ENCODE measurements at regions not wholly inside any gene's neighbourhood (a gene's known extent, or its start where the extent isn't known, plus 50 kb on each side); places are given as distances from the start of the nearest gene placed in this dataset.

DNA sequence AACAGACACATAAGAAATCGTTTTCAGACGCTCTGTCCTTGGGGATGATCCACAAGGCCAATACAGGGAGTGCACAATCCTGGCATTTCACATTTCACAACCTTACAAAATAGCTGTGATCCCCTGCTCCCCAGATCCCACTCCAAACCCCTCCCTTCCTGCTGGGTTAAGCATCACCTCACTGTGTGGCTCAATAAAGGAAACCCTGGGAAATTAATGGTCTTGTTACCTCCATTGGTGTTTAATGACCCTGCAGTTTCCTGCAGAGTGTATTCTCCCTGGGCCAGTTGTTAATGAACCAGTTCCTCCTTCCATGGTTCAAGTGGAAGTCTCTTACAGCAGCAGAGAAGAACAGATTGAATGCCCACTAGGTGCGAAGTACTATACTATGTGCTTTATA is 334.7 kb downstream of the OMA1 start:
- no peaks in the 10 kb centered on the region for H3K27me3 ChIP-seq
- DNase-seq (no peak), ATAC-seq (no peak)
- peaks cover 0 to 6% of the 10 kb centered on the region in 2 donors for H3K4me1 ChIP-seq
- H3K36me3 ChIP-seq = no peaks in the 10 kb centered on the region
- no peak overlapping the region for H3K27ac ChIP-seq
- no peak overlapping the region for H3K4me3 ChIP-seq
- no peaks in the 10 kb centered on the region for H3K9me3 ChIP-seq
- in situ Hi-C loops (cut with MboI; ENCODE audit: low sequenced_read_pairs in 4 of 4) = no loop called here
- intact Hi-C loops (cut with DNase I; ENCODE audit: low total_unique reads) = no loop called here
- no peak for TF ChIP-seq POLR2A (IDR thresholded peaks at IDR 0.05)
- no peak for TF ChIP-seq CTCF (IDR thresholded peaks at IDR 0.05 in 4 of 5, conservative IDR thresholded peaks at IDR 0.05 in 1 of 5)

DNA sequence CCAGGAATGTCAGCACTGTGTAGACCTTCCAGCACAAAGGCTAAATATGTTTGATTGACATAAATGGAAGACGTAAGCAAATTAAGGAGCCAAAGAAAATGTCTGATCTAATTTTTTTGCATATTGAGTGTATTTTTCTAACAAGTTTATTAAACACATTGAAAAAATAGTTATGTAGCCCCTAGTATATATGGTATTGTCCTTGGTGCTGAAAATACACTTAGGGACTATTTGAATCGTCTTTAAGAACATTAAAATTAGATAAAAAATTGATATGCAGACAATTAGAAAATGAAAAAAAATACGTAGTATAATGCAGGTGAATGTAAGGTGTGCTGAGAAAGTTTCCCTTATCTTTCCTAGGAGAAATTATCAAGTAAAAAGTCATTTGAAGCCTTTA is 337.0 kb downstream of the OMA1 start:
- Histone ChIP-seq H3K27me3 (no peaks in the 10 kb centered on the region), H3K27ac (no peak overlapping the region), H3K36me3 (no peaks in the 10 kb centered on the region), H3K4me3 (no peak overlapping the region), H3K4me1 (peaks cover 0 to 6% of the 10 kb centered on the region in 2 donors), H3K9me3 (no peaks in the 10 kb centered on the region)
- in situ Hi-C loops (cut with MboI; ENCODE audit: low sequenced_read_pairs in 4 of 4) (no loop called here), intact Hi-C loops (cut with DNase I; ENCODE audit: low total_unique reads) (no loop called here)
- no peak for ATAC-seq
- no peak for DNase-seq
- TF ChIP-seq POLR2A (IDR thresholded peaks at IDR 0.05) = no peak
- no peak for TF ChIP-seq CTCF (IDR thresholded peaks at IDR 0.05 in 4 of 5, conservative IDR thresholded peaks at IDR 0.05 in 1 of 5)

DNA sequence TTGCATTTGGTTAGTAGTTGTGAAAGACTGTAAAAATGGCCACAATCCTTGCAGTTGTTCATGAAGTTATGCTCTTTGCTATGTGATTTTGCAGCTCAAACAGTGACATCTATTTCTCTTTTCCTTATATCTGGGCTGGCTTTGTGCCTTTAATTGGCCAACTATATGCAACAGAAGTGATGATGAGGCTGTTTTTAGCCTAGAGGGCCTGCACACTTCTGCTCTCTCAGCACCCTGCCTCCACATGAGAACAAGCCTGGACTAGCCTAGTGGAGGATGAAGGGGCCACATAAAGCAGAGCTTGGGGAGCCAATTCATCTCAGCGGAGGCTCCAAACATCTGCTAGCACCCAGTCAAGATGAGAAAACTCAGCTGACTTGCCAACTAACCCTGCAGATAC is 339.8 kb downstream of the OMA1 start:
- Histone ChIP-seq H3K27ac (no peak overlapping the region), H3K4me3 (no peak overlapping the region), H3K9me3 (no peaks in the 10 kb centered on the region), H3K36me3 (no peaks in the 10 kb centered on the region), H3K4me1 (no peaks in the 10 kb centered on the region), H3K27me3 (no peaks in the 10 kb centered on the region)
- intact Hi-C loops (cut with DNase I; ENCODE audit: low total_unique reads) = no loop called here
- in situ Hi-C loops (cut with MboI; ENCODE audit: low sequenced_read_pairs in 4 of 4) = no loop called here
- TF ChIP-seq CTCF (IDR thresholded peaks at IDR 0.05 in 4 of 5, conservative IDR thresholded peaks at IDR 0.05 in 1 of 5) (no peak), POLR2A (IDR thresholded peaks at IDR 0.05) (no peak)
- no peak for ATAC-seq
- no peak for DNase-seq

- Histone ChIP-seq H3K9me3 (no peaks in the 10 kb centered on the region), H3K36me3 (no peaks in the 10 kb centered on the region), H3K27ac (no peak overlapping the region), H3K27me3 (no peaks in the 10 kb centered on the region), H3K4me3 (no peak overlapping the region), H3K4me1 (no peaks in the 10 kb centered on the region)
- no peak for ATAC-seq
- intact Hi-C loops (cut with DNase I; ENCODE audit: low total_unique reads) (no loop called here), in situ Hi-C loops (cut with MboI; ENCODE audit: low sequenced_read_pairs in 4 of 4) (no loop called here)
- TF ChIP-seq CTCF (IDR thresholded peaks at IDR 0.05 in 4 of 5, conservative IDR thresholded peaks at IDR 0.05 in 1 of 5) (no peak), POLR2A (IDR thresholded peaks at IDR 0.05) (no peak)
- no peak for DNase-seq
Measured at GRCh38 chr1:58204284-58204683, 342.2 kb downstream of the OMA1 start.

DNA sequence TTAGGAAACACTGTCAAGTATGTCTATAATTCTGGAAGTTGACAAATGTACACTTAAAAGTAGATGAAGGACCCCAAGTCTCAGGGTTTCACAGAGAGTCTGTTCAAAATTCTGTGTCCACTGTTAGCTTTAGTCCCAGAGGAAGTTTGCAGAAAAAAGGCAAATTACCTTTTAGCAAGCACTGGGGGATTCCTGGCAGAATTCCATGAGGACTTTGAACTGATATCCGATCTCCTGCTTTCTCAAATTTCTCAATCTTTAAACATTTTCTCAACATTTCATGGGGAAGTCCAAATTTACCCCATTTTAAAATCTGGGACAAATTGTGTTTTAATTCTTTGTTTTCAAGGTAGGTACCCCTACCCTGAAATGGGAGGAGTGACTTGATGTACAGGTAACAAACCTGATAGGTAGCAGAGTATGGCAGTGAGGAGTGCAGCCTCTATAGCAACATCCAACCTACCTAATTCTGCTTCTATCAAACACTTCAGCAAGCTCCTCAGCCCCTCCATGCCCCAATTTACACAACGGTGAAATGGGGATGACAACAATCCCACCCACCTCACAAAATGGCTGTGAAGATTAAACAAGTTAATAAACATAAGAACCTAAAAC is 344.9 kb downstream of the OMA1 start:
- Histone ChIP-seq H3K27ac (no peak overlapping the region), H3K4me3 (no peak overlapping the region), H3K4me1 (no peaks in the 10 kb centered on the region), H3K27me3 (no peaks in the 10 kb centered on the region), H3K36me3 (no peaks in the 10 kb centered on the region), H3K9me3 (no peaks in the 10 kb centered on the region)
- DNase-seq (no peak), ATAC-seq (no peak)
- no peak for TF ChIP-seq CTCF (IDR thresholded peaks at IDR 0.05 in 4 of 5, conservative IDR thresholded peaks at IDR 0.05 in 1 of 5)
- TF ChIP-seq POLR2A (IDR thresholded peaks at IDR 0.05) = no peak
- in situ Hi-C loops (cut with MboI; ENCODE audit: low sequenced_read_pairs in 4 of 4) (no loop called here), intact Hi-C loops (cut with DNase I; ENCODE audit: low total_unique reads) (no loop called here)
